Suprapubic skin (tissue), 4 donors: ENCODE measurements at regions not wholly inside any gene's neighbourhood (a gene's known extent, or its start where the extent isn't known, plus 50 kb on each side); places are given as distances from the start of the nearest gene placed in this dataset.

Experiments
- DNase-seq, 2 donors: peaks; one replicate each; pipeline ENCODE4 v3.0.0-alpha.2; 2019; ENCODE audit warnings: low spot score in 2 of 2
- H3K27ac ChIP-seq: fragments of 200-600 bp; sonication (generic); one replicate; pipeline ENCODE4 v1.5.1; 2019
- H3K27me3 ChIP-seq: fragments of 200-600 bp; sonication (generic); one replicate; pipeline ENCODE4 v1.5.1; 2019
- H3K36me3 ChIP-seq: fragments of 200-600 bp; sonication (generic); one replicate; pipeline ENCODE4 v1.5.1; 2019
- H3K4me1 ChIP-seq: fragments of 200-600 bp; sonication (generic); one replicate; pipeline ENCODE4 v1.5.1; 2019
- H3K4me3 ChIP-seq: fragments of 200-600 bp; sonication (generic); one replicate; pipeline ENCODE4 v1.5.1; 2019; ENCODE audit warnings: mild to moderate bottlenecking
- H3K9me3 ChIP-seq: fragments of 200-600 bp; sonication (generic); one replicate; pipeline ENCODE4 v1.5.1; 2019
- EP300 ChIP-seq: sonication (generic); formaldehyde crosslinking; IDR thresholded peaks from one replicate; pipeline ENCODE4 v1.6.1; 2017; ENCODE audit warnings: antibody characterized with exemption
- POLR2A ChIP-seq, 2 donors: fragments of 450-650 bp; IDR thresholded peaks; one replicate each; pipeline ENCODE4 v1.6.1; 2017; ENCODE audit warnings: antibody characterized with exemption in 2 of 2, mild to moderate bottlenecking in 2 of 2, moderate library complexity in 2 of 2
- POLR2AphosphoS5 ChIP-seq, 3 donors: sonication (generic); formaldehyde crosslinking; IDR thresholded peaks; one replicate each; pipeline ENCODE4 v1.6.1; 2017; ENCODE audit warnings: antibody characterized with exemption in 3 of 3
- WGBS: methylation state at CpG from one replicate; pipeline ENCODE4 v1.1.5; 2018; 5-methylcytosine and 5-hydroxymethylcytosine counted together
- TF ChIP-seq, protein P1 (sequence below), 2 donors: fragments of 200-600 bp in 1 of 2; fragments of 450-650 bp in 1 of 2; sonication (generic) in 1 of 2; IDR thresholded peaks; one replicate each; pipeline ENCODE4 v1.5.1; 2016 to 2019; ENCODE audit warnings: antibody characterized with exemption in 2 of 2, mild to moderate bottlenecking in 1 of 2, moderate library complexity in 1 of 2

DNA sequence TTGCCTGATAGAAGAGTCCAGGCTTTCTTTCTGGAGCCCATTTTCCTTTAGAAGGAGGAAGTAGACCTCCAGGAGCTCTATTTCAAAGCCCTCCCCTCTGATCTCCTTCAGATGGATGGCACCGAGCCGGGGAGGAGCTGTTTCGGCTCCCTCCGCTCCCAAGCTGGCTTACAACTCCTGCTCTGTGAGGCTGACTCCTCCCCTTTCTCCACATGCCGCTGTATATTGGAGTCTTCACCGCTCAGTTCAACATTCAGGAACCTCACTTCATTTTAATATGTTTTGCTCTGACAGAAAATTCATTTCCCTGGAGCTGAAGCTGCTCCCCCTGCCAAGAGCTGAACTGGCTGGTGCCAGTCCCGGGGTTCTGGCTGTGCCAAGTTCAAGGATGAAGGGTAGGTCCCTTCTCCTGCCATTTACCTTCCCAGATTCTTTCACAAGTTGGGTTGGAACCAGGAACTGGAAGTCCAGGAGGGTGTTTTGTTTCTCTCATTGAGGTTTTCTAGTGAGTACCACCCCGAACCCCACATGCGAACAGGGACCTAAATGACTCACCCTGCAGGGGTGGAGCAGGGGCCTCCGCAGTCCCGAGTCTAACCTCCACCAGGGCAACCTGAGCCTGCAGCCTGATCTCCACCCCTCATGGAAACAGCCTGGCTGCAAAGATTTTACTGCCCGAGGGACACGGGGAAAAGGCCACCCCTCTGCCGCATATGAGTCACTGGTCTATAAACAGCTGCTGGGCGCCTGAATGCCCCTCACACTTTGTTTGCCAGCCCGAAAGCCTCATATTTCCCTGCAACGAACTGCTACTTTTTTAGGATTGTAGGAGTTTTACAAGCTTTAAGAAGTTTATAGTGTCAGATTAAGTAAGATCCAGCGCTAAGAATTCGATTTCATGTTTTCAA lies 68.6 kb upstream of the FOXA2 start:
- WGBS = 37% methylated on average over 19 of the region's 19 CpGs
- no peak overlapping the region for H3K4me3 ChIP-seq
- no peak overlapping the region for H3K27ac ChIP-seq
- no peak for TF ChIP-seq EP300
- TF ChIP-seq, protein P1, sequence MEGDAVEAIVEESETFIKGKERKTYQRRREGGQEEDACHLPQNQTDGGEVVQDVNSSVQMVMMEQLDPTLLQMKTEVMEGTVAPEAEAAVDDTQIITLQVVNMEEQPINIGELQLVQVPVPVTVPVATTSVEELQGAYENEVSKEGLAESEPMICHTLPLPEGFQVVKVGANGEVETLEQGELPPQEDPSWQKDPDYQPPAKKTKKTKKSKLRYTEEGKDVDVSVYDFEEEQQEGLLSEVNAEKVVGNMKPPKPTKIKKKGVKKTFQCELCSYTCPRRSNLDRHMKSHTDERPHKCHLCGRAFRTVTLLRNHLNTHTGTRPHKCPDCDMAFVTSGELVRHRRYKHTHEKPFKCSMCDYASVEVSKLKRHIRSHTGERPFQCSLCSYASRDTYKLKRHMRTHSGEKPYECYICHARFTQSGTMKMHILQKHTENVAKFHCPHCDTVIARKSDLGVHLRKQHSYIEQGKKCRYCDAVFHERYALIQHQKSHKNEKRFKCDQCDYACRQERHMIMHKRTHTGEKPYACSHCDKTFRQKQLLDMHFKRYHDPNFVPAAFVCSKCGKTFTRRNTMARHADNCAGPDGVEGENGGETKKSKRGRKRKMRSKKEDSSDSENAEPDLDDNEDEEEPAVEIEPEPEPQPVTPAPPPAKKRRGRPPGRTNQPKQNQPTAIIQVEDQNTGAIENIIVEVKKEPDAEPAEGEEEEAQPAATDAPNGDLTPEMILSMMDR (IDR thresholded peaks at IDR 0.05) = no peak
- no peak for TF ChIP-seq POLR2A (IDR thresholded peaks at IDR 0.05)
- no peak for TF ChIP-seq POLR2AphosphoS5 (IDR thresholded peaks at IDR 0.05)
- H3K9me3 ChIP-seq = no peaks in the 10 kb centered on the region
- peaks cover 9% of the 10 kb centered on the region for H3K27me3 ChIP-seq
- H3K36me3 ChIP-seq = no peaks in the 10 kb centered on the region
- H3K4me1 ChIP-seq = no peaks in the 10 kb centered on the region
- no peak for DNase-seq

DNA sequence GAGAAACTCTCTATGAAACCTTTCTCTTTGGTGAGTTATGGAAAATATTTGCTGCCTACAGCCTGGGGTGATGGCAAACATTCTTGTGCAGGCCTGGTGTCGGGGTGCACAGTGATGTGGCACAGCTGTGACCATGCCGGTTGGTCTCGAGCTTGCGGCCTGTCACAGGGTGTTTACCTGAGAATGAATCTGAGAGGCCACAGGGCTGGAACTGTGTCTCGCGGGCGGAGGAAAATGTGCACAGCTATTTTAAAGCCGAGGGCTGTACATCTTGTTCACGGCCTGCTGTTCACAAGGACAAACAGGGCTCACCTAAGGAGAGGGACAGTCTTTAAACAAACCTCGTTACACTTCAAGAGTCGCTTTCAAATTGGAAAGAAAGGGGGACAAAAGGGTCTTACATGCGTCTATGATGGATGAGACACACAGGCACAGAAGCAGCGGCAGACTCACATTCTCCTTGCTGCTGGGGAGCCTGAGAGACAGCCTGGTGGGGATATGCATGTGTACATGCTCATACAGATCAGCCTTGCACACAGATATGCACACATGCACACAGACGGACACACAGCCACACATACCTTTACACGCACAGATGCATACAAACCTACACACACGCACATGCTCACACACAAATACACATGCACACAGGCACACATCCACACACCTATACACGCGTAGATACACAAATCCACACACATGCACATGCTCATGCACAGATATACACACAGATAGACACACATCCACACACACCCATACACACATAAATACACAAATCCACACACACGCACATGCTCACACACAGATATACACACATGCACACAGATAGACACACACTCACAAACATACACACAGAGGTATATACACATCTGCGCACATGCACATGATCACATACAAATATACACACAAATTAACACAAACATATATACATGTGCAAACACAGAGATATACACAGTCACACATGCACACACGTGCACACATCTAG lies 69.6 kb upstream of the FOXA2 start:
- peaks cover 9% of the 10 kb centered on the region for H3K27me3 ChIP-seq
- H3K9me3 ChIP-seq = no peaks in the 10 kb centered on the region
- DNase-seq = no peak
- no peaks in the 10 kb centered on the region for H3K36me3 ChIP-seq
- H3K27ac ChIP-seq = no peak overlapping the region
- TF ChIP-seq POLR2AphosphoS5 (IDR thresholded peaks at IDR 0.05) (no peak), EP300 (no peak), POLR2A (IDR thresholded peaks at IDR 0.05) (no peak)
- TF ChIP-seq, protein P1 (IDR thresholded peaks at IDR 0.05) = no peak
- H3K4me1 ChIP-seq = no peaks in the 10 kb centered on the region
- H3K4me3 ChIP-seq = no peak overlapping the region
- WGBS = 80% methylated on average over 21 of the region's 21 CpGs

DNA sequence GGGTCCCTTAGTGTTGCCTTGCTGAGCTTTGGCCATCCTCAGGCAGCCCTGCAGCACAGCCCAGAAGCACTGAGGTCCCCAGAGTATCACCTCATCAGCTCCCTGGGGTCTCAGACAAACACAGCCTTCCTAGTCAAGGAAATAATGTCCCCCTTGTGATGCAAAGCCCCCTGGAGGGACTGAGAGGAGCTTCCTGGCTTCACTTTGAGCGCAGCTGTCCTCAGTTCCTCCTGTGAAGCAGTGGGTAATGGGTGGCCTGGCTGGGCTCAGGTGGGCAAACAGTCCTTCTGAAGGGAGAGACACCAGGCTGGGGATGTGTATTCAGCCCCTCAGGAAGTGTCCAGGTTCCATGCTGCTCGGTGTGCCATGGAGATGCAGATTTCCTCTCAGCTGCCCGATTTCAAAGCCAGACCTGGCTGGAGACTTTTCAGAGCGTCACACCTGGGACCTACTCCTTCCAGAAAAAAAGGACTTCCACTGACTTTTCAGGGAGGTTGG lies 79.2 kb upstream of the FOXA2 start:
- H3K4me1 ChIP-seq = no peaks in the 10 kb centered on the region
- no peak overlapping the region for H3K27ac ChIP-seq
- WGBS = 35% methylated on average over 3 of the region's 4 CpGs
- TF ChIP-seq, protein P1 (IDR thresholded peaks at IDR 0.05) = no peak
- no peak for TF ChIP-seq POLR2AphosphoS5 (IDR thresholded peaks at IDR 0.05)
- H3K27me3 ChIP-seq = peaks cover 21% of the 10 kb centered on the region
- DNase-seq = no peak
- no peak overlapping the region for H3K4me3 ChIP-seq
- H3K9me3 ChIP-seq = peaks cover 7% of the 10 kb centered on the region
- H3K36me3 ChIP-seq = no peaks in the 10 kb centered on the region

DNA sequence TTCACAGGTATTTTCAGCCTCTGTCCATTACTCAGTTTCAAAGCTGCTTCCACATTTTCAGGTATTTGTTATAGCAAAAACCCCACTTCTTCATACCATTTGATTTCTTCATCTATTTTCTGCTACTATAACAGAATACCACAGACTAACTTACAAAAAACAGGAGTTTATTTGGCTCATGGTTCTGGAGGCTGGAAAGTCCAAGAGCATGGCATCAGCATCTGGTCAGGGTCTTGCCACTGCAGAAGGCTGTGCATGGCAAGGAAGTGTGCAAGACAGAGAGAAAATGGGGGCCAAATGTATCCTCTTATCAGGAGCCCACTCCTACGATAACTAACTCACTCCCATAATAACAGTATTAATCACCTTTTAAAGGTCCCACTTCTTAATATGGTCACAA lies 82.8 kb upstream of the FOXA2 start:
- Histone ChIP-seq H3K4me1 (no peaks in the 10 kb centered on the region), H3K27me3 (peaks cover 21% of the 10 kb centered on the region), H3K4me3 (no peak overlapping the region), H3K36me3 (no peaks in the 10 kb centered on the region), H3K27ac (no peak overlapping the region), H3K9me3 (peaks cover 20% of the 10 kb centered on the region)
- no peak for DNase-seq
- WGBS = 83% methylated on average over 1 of the region's 1 CpG
- no peak for TF ChIP-seq POLR2A (IDR thresholded peaks at IDR 0.05)
- TF ChIP-seq EP300 = no peak
- TF ChIP-seq POLR2AphosphoS5 (IDR thresholded peaks at IDR 0.05) = no peak
- TF ChIP-seq, protein P1 (IDR thresholded peaks at IDR 0.05) = no peak
